CD14-positive monocyte (primary cell): ENCODE measurements at regions not wholly inside any gene's neighbourhood (a gene's known extent, or its start where the extent isn't known, plus 50 kb on each side); places are given as distances from the start of the nearest gene placed in this dataset.

ENCODE experiments used
- DNase-seq, 3 donors: peaks; one replicate each; pipeline ENCODE4 v3.0.0-alpha.2; 2011 to 2022
- H2AFZ ChIP-seq: 2 replicates; pipeline ENCODE4 v1.6.0; 2012; ENCODE audit warnings: mild to moderate bottlenecking, low read depth, low read length, inconsistent platforms; ENCODE audit not compliant: insufficient read depth, poor library complexity, severe bottlenecking
- H3K27ac ChIP-seq, 2 donors: 1 replicate in 1 of 2; 2 replicates in 1 of 2; pipeline ENCODE4 v1.5.1; 2012 to 2013; ENCODE audit warnings: low read length in 2 of 2, control low read depth in 1 of 2, inconsistent platforms in 1 of 2, low read depth in 1 of 2, mild to moderate bottlenecking in 1 of 2
- H3K27me3 ChIP-seq, 2 donors: one replicate each; pipeline versions ENCODE4 v1.6.0 to v1.6.1; 2011 to 2013; ENCODE audit warnings: low read length in 2 of 2; ENCODE audit not compliant: control insufficient read depth in 2 of 2, insufficient read depth in 2 of 2
- H3K36me3 ChIP-seq, 2 donors: replicated peaks in 1 of 2; 1 replicate in 1 of 2; 2 replicates in 1 of 2; pipeline versions ENCODE4 v1.5.1 to v1.6.1; 2012 to 2013; ENCODE audit warnings: low read length in 2 of 2, control low read depth in 1 of 2, inconsistent platforms in 1 of 2, mild to moderate bottlenecking in 1 of 2; ENCODE audit not compliant: insufficient read depth in 2 of 2, control insufficient read depth in 1 of 2
- H3K4me1 ChIP-seq, 2 donors: 1 replicate in 1 of 2; 2 replicates in 1 of 2; pipeline versions ENCODE4 v1.5.1 to v1.6.1; 2012 to 2013; ENCODE audit warnings: low read length in 2 of 2, control low read depth in 1 of 2, inconsistent platforms in 1 of 2, mild to moderate bottlenecking in 1 of 2, moderate library complexity in 1 of 2; ENCODE audit not compliant: insufficient read depth in 2 of 2, control insufficient read depth in 1 of 2
- H3K4me2 ChIP-seq: replicated peaks from 2 replicates; pipeline ENCODE3; 2012; ENCODE audit warnings: low read length, moderate library complexity, mild to moderate bottlenecking; ENCODE audit not compliant: poor library complexity, severe bottlenecking; ENCODE audit errors: extremely low read depth
- H3K4me3 ChIP-seq, 3 experiments: fragments of 200-600 bp in 1 of 3; sonication (generic) in 1 of 3; replicated peaks in 1 of 3; 1 replicate in 2 of 3; 2 replicates in 1 of 3; pipeline ENCODE4 v1.5.1; 2011 to 2013; ENCODE audit warnings: low read length in 3 of 3, mild to moderate bottlenecking in 3 of 3, control low read depth in 2 of 3, low read depth in 2 of 3, inconsistent platforms in 1 of 3, moderate library complexity in 1 of 3
- H3K79me2 ChIP-seq: 2 replicates; pipeline ENCODE4 v1.6.0; 2012; ENCODE audit warnings: mild to moderate bottlenecking, control low read depth, inconsistent platforms, low read length, moderate library complexity; ENCODE audit not compliant: insufficient read depth
- H3K9ac ChIP-seq: 2 replicates; pipeline ENCODE4 v1.6.0; 2017; ENCODE audit warnings: low read length, mild to moderate bottlenecking; ENCODE audit not compliant: insufficient read depth, poor library complexity, severe bottlenecking
- H3K9me3 ChIP-seq, 2 donors: replicated peaks in 1 of 2; 1 replicate in 1 of 2; 2 replicates in 1 of 2; pipeline versions ENCODE4 v1.5.1 to v1.6.1; 2012 to 2013; ENCODE audit warnings: low read length in 2 of 2, control low read depth in 1 of 2; ENCODE audit not compliant: control insufficient read depth in 1 of 2, insufficient read depth in 1 of 2
- H4K20me1 ChIP-seq: 2 replicates; pipeline ENCODE4 v1.6.0; 2012; ENCODE audit warnings: mild to moderate bottlenecking, low read length, control low read depth, moderate library complexity; ENCODE audit not compliant: insufficient read depth
- H3K27ac Mint-ChIP-seq, 7 donors: one replicate each; pipeline ENCODE4 v1.8.0; 2020; ENCODE audit warnings: mild to moderate bottlenecking in 7 of 7, mixed read lengths in 7 of 7, moderate library complexity in 6 of 7, inconsistent platforms in 2 of 7
- H3K27me3 Mint-ChIP-seq, 3 donors: one replicate each; pipeline ENCODE4 v1.8.0; 2021 to 2022; ENCODE audit warnings: low read depth in 3 of 3, mild to moderate bottlenecking in 3 of 3, mixed read lengths in 3 of 3, moderate library complexity in 3 of 3, inconsistent platforms in 1 of 3
- H3K36me3 Mint-ChIP-seq, 2 donors: one replicate each; pipeline ENCODE4 v1.8.0; 2020; ENCODE audit warnings: mixed read lengths in 2 of 2, inconsistent platforms in 1 of 2, mild to moderate bottlenecking in 1 of 2
- H3K4me1 Mint-ChIP-seq: one replicate; pipeline ENCODE4 v1.8.0; 2020; ENCODE audit warnings: mild to moderate bottlenecking, mixed read lengths
- H3K4me3 Mint-ChIP-seq, 2 donors: one replicate each; pipeline ENCODE4 v1.8.0; 2020; ENCODE audit warnings: mild to moderate bottlenecking in 2 of 2, mixed read lengths in 2 of 2, moderate library complexity in 1 of 2
- H3K9me3 Mint-ChIP-seq, 7 donors: one replicate each; pipeline ENCODE4 v1.8.0; 2020 to 2022; ENCODE audit warnings: mixed read lengths in 7 of 7, mild to moderate bottlenecking in 6 of 7, moderate library complexity in 6 of 7, inconsistent platforms in 2 of 7
- CTCF ChIP-seq: fragments of 200-600 bp; IDR thresholded peaks from one replicate; pipeline ENCODE4 v1.8.0; 2022; ENCODE audit warnings: antibody characterized with exemption, mild to moderate bottlenecking
- WGBS: methylation state at CpG from one replicate; pipeline ENCODE4 v1.1.5; 2013; ENCODE audit warnings: missing lambda C conversion rate; ENCODE audit not compliant: insufficient coverage; 5-methylcytosine and 5-hydroxymethylcytosine counted together
- intact Hi-C, 2 donors: fragments of 100-400 bp; cut with micrococcal nuclease; formaldehyde crosslinking; loops; one replicate each; pipeline versions ENCODE4 v1.15.0 to v1.15.1; 2023

GRCh38 chr10:78362406-78363022, 328.9 kb downstream of the RPS24 start:
- Histone ChIP-seq H3K9me3 (no peaks in the 10 kb centered on the region), H3K79me2 (no peaks in the 10 kb centered on the region), H3K27me3 (no peaks in the 10 kb centered on the region), H3K4me2 (peak overlapping the region; percentile 8), H3K4me3 (peak overlapping the region in 1 of 3 experiments; percentile 29), H3K9ac (no peak overlapping the region), H3K4me1 (peaks cover 13 to 15% of the 10 kb centered on the region in 2 donors), H2AFZ (peak overlapping the region; percentile 84), H3K27ac (peak overlapping the region in 1 of 2 donors; percentile 64), H3K36me3 (no peaks in the 10 kb centered on the region), H4K20me1 (no peaks in the 10 kb centered on the region)
- no peak for TF ChIP-seq CTCF
- H3K27me3 Mint-ChIP-seq: peaks cover 0 to 5% (median 4%) of the 10 kb centered on the region in 3 donors
- H3K27ac Mint-ChIP-seq: peak overlapping the region; percentile 27 to 84 (median 61)
- H3K4me1 Mint-ChIP-seq: peaks cover 19% of the 10 kb centered on the region
- H3K9me3 Mint-ChIP-seq: peaks cover 0 to 10% (median 3%) of the 10 kb centered on the region in 7 donors
- 0% methylated on average over 2 of the region's 10 CpGs for WGBS
- H3K4me3 Mint-ChIP-seq: peak overlapping the region in 1 of 2 donors; percentile 54
- H3K36me3 Mint-ChIP-seq: peaks cover 4 to 6% of the 10 kb centered on the region in 2 donors
- peak; percentile 34 to 51 (median 48) for DNase-seq
- intact Hi-C loops: no loop called here

- no peak for DNase-seq
- H3K4me3 Mint-ChIP-seq: no peak overlapping the region
- Histone ChIP-seq H2AFZ (peak overlapping the region; percentile 84), H3K36me3 (no peaks in the 10 kb centered on the region), H3K27me3 (no peaks in the 10 kb centered on the region), H3K9me3 (no peaks in the 10 kb centered on the region), H3K27ac (no peak overlapping the region), H3K4me1 (peaks cover 13 to 15% of the 10 kb centered on the region in 2 donors), H3K9ac (no peak overlapping the region), H3K4me3 (no peak overlapping the region), H3K79me2 (no peaks in the 10 kb centered on the region), H4K20me1 (no peaks in the 10 kb centered on the region), H3K4me2 (no peak overlapping the region)
- 100% methylated on average over 1 of the region's 4 CpGs for WGBS
- intact Hi-C loops: no loop called here
- peaks cover 4 to 6% of the 10 kb centered on the region in 2 donors for H3K36me3 Mint-ChIP-seq
- H3K27me3 Mint-ChIP-seq: peaks cover 0 to 5% (median 4%) of the 10 kb centered on the region in 3 donors
- peaks cover 19% of the 10 kb centered on the region for H3K4me1 Mint-ChIP-seq
- peak overlapping the region in 1 of 7 donors; percentile 2 for H3K27ac Mint-ChIP-seq
- H3K9me3 Mint-ChIP-seq: peaks cover 0 to 10% (median 3%) of the 10 kb centered on the region in 7 donors
- TF ChIP-seq CTCF: no peak
Measured at GRCh38 chr10:78363190-78363589, 329.5 kb downstream of the RPS24 start.
